ENCODE measurements at regions not wholly inside any gene's neighbourhood (a gene's known extent, or its start where the extent isn't known, plus 50 kb on each side); places are given as distances from the start of the nearest gene placed in this dataset.

DNA sequence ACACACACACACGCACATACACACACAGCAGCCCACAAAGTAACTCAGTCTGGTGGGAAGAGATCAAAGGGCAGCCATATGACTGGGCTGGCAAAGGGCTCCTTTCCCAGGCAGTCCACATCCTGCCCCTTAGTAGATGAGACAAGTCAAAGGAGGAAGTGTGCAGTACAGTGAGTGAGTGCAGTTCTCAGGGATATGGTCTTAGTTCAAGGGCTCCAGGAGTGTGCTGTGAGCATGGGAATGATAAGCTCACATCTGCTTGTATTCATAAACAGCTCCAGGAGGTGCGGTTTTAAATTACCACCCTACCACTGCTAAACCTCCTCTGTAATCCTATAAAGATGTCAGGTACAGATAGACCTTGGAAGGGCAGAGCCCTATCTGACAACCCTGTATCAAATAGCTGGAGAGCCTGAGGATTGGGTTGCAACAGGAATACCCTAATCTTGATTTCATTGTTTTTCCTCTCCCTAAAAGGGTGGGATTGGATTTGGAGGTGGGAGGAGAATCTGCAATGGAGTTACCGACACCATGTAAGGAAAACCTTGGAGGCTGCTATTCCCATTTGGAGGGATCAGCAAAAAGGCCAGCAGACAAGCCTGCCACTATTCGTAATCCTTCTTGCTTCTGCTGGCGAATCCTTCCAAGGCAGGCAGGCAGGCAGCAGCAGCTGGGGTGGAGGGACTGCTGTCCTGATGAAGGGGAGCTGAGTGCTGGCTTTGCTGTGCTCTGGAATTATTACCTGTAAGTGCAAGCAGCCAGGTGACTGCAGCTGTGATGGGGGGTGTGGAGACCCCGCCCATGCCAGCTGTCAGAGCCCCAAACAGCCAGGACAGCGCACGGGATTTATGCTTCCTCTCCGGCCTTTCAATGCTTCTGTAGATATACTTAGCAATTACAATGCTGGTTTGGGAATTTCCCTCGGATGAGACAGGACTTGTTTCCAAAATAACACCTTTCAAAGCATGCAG lies 342.7 kb downstream of the PRL start:
- Histone ChIP-seq H3K27me3 (replicated peaks in 1 of 7) (no peaks in the 10 kb centered on the region), H3K36me3 (no peaks in the 10 kb centered on the region), H3K4me3 (no peak overlapping the region), H3K9me3 (no peaks in the 10 kb centered on the region), H3K4me1 (peaks cover 0 to 14% (median 6%) of the 10 kb centered on the region in 6 donors), H3K27ac (no peak overlapping the region)
- WGBS, 5 donors, result 49 to 69% (median 60%) methylated on average over 10 of the region's 10 CpGs
- TF ChIP-seq POLR2A (IDR thresholded peaks at IDR 0.05) (no peak), POLR2AphosphoS5 (IDR thresholded peaks at IDR 0.05) (peak in 1 of 3 donors; percentile 32)
- intact Hi-C loops (cut with DNase I; ENCODE audit: low total_unique reads), result no loop called here
- no peak for DNase-seq

DNA sequence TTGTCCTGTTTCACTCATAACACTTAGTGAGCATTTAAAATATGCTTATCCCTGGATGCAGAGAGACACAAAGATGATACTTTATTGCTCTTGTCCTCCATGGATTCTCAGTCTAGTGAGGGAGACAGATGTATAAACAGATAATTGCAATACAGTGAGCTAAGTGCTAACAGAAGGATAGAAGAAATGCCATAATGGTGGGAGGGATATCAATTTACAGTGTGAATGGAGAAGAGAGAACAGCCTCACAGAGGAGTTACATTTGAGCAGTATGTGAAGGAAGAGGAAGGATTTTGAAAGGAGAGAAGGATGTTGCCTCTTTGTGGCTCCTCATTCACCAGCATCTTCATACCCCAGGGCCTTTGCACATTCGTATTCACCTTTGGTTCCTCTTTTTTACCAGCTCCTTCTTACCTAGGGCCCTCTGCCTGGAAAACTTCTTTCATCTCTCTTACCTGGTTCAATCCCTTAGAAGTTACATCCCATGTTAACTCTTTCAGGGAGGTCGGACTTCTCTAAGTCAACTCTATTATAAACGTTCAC lies 341.7 kb downstream of the PRL start:
- H3K27ac ChIP-seq, result no peak overlapping the region
- peaks cover 0 to 14% (median 6%) of the 10 kb centered on the region in 6 donors for H3K4me1 ChIP-seq
- H3K9me3 ChIP-seq, result no peaks in the 10 kb centered on the region
- H3K27me3 ChIP-seq (replicated peaks in 1 of 7), result no peaks in the 10 kb centered on the region
- no peak for DNase-seq
- H3K4me3 ChIP-seq, result no peak overlapping the region
- H3K36me3 ChIP-seq, result no peaks in the 10 kb centered on the region
- intact Hi-C loops (cut with DNase I; ENCODE audit: low total_unique reads), result no loop called here
- WGBS, 5 donors, result 82 to 92% (median 83%) methylated on average over 3 of the region's 3 CpGs
- TF ChIP-seq, protein P1, sequence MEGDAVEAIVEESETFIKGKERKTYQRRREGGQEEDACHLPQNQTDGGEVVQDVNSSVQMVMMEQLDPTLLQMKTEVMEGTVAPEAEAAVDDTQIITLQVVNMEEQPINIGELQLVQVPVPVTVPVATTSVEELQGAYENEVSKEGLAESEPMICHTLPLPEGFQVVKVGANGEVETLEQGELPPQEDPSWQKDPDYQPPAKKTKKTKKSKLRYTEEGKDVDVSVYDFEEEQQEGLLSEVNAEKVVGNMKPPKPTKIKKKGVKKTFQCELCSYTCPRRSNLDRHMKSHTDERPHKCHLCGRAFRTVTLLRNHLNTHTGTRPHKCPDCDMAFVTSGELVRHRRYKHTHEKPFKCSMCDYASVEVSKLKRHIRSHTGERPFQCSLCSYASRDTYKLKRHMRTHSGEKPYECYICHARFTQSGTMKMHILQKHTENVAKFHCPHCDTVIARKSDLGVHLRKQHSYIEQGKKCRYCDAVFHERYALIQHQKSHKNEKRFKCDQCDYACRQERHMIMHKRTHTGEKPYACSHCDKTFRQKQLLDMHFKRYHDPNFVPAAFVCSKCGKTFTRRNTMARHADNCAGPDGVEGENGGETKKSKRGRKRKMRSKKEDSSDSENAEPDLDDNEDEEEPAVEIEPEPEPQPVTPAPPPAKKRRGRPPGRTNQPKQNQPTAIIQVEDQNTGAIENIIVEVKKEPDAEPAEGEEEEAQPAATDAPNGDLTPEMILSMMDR (IDR thresholded peaks at IDR 0.05 in 8 of 11, conservative IDR thresholded peaks at IDR 0.05 in 3 of 11), result no peak
- no peak for TF ChIP-seq POLR2AphosphoS5 (IDR thresholded peaks at IDR 0.05)
- TF ChIP-seq POLR2A (IDR thresholded peaks at IDR 0.05), result no peak

DNA sequence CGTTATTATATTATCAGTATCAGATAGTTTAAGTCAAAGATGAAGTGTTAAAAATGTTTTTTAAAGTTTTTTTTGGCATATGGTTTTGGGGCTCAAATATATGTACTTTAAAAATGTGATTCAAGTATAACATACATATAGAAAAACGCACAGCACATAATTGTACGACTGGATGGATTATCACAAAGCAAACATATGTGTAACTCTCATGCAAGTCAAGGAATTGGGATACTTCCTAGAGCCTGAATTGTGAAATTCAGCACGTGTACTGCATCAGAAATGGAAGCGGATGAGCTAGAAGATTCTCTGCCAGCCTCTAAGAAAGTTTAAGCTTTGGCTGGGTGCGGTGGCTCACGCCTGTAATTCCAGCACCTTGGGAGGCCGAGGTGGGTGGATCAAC lies 340.9 kb downstream of the PRL start:
- no peak overlapping the region for H3K4me3 ChIP-seq
- intact Hi-C loops (cut with DNase I; ENCODE audit: low total_unique reads), result no loop called here
- TF ChIP-seq, protein P1 (IDR thresholded peaks at IDR 0.05 in 8 of 11, conservative IDR thresholded peaks at IDR 0.05 in 3 of 11), result no peak
- TF ChIP-seq POLR2A (IDR thresholded peaks at IDR 0.05) (no peak), POLR2AphosphoS5 (IDR thresholded peaks at IDR 0.05) (no peak)
- 88 to 95% (median 91%) methylated on average over 8 of the region's 8 CpGs for WGBS, 5 donors
- H3K4me1 ChIP-seq, result peaks cover 0 to 14% (median 6%) of the 10 kb centered on the region in 6 donors
- H3K27ac ChIP-seq, result no peak overlapping the region
- no peak for DNase-seq
- no peaks in the 10 kb centered on the region for H3K36me3 ChIP-seq
- H3K27me3 ChIP-seq (replicated peaks in 1 of 7), result no peaks in the 10 kb centered on the region
- no peaks in the 10 kb centered on the region for H3K9me3 ChIP-seq

DNA sequence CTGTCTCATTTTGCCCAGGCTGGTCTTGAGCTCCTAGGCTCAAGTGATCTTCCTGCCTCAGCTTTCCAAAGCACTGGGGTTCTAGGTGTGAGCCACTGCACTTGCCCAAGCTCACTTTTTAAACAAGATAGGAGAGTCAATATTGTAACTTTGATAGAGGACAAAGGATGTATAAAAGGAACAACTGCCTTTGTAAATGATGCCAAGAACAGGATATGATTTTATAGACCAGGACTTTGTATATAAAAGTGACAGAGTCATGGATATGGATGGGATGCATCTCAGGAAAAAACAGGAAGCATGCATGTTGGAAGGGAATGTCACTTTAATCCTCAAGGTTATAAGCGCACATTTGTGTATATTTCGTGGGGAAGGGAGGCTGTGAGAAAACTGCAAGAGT lies 338.4 kb downstream of the PRL start:
- Histone ChIP-seq H3K4me1 (peaks cover 0 to 13% (median 5%) of the 10 kb centered on the region in 6 donors), H3K27me3 (replicated peaks in 1 of 7) (no peaks in the 10 kb centered on the region), H3K4me3 (no peak overlapping the region), H3K27ac (no peak overlapping the region), H3K36me3 (no peaks in the 10 kb centered on the region), H3K9me3 (no peaks in the 10 kb centered on the region)
- TF ChIP-seq POLR2AphosphoS5 (IDR thresholded peaks at IDR 0.05), result no peak
- TF ChIP-seq POLR2A (IDR thresholded peaks at IDR 0.05), result no peak
- TF ChIP-seq, protein P1 (IDR thresholded peaks at IDR 0.05 in 8 of 11, conservative IDR thresholded peaks at IDR 0.05 in 3 of 11), result no peak
- WGBS, 5 donors, result 75 to 91% (median 77%) methylated on average over 2 of the region's 2 CpGs
- DNase-seq, result no peak
- intact Hi-C loops (cut with DNase I; ENCODE audit: low total_unique reads), result no loop called here
